Uterus (tissue), 2 donors: ENCODE measurements at regions not wholly inside any gene's neighbourhood (a gene's known extent, or its start where the extent isn't known, plus 50 kb on each side); places are given as distances from the start of the nearest gene placed in this dataset.
"Not testable (repeated sequence)": the region's sequence is repeated elsewhere in the genome, so short reads cannot be mapped to it uniquely, and the experiment has no call there.

Experiments used
- POLR2A ChIP-seq, 2 donors: fragments of 450-650 bp; IDR thresholded peaks; one replicate each; pipeline ENCODE4 v1.6.1; 2016; ENCODE audit warnings: antibody characterized with exemption in 2 of 2, mild to moderate bottlenecking in 1 of 2, moderate library complexity in 1 of 2
- TF ChIP-seq, protein P1 (sequence below), 4 experiments: fragments of 200-600 bp in 2 of 4; fragments of 450-650 bp in 2 of 4; sonication (generic) in 2 of 4; IDR thresholded peaks; one replicate each; pipeline ENCODE4 v1.5.1; 2016 to 2019; ENCODE audit warnings: antibody characterized with exemption in 4 of 4, mild to moderate bottlenecking in 2 of 4, moderate library complexity in 1 of 4

DNA sequence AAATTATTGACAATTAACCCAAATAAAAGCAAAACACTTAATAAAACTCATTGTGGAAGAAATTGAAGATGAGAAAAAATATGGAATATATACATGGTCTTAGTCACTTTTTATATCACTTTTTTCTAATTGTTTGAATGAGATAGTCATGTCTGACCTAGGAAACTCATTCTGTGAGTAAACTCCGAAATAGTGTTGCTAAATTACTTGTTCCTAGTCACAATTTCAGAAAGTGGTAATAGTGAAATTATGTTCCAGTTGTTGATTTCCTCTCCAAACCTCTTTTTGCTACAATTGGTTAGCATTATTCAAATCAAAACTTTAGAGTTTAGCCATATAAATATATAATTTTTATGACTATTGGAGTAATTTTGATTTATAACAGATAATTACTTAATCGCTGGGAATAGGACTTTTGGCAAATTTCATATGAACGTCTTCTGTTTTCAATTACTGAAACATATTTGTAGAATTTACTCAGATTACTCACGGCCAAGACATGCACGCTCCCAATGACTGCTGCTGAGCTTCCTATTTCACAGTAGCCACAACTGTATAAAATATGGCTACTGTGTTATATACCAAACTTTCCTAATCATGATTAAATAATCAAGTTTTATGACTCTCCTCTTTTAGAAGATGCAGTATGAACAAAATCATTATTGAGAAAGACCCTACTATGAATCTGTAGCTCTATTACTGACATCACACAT, 583.4 kb downstream of the PRIM2 start:
- TF ChIP-seq, protein P1, sequence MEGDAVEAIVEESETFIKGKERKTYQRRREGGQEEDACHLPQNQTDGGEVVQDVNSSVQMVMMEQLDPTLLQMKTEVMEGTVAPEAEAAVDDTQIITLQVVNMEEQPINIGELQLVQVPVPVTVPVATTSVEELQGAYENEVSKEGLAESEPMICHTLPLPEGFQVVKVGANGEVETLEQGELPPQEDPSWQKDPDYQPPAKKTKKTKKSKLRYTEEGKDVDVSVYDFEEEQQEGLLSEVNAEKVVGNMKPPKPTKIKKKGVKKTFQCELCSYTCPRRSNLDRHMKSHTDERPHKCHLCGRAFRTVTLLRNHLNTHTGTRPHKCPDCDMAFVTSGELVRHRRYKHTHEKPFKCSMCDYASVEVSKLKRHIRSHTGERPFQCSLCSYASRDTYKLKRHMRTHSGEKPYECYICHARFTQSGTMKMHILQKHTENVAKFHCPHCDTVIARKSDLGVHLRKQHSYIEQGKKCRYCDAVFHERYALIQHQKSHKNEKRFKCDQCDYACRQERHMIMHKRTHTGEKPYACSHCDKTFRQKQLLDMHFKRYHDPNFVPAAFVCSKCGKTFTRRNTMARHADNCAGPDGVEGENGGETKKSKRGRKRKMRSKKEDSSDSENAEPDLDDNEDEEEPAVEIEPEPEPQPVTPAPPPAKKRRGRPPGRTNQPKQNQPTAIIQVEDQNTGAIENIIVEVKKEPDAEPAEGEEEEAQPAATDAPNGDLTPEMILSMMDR (IDR thresholded peaks at IDR 0.05): not testable (repeated sequence)
- not testable (repeated sequence) for TF ChIP-seq POLR2A (IDR thresholded peaks at IDR 0.05)
